HepG2 (cell line): ENCODE measurements at regions not wholly inside any gene's neighbourhood (a gene's known extent, or its start where the extent isn't known, plus 50 kb on each side); places are given as distances from the start of the nearest gene placed in this dataset.

Experiments
- ATAC-seq: fragments of 200-7000 bp; cut with Tn5 transposase; 3 replicates; pipeline ENCODE4 v1.9.1; 2020; ENCODE audit warnings: mild to moderate bottlenecking, moderate library complexity
- BruUV-seq: library from RNA; stranded (reverse); fragments of 400-500 nt; replicated peaks from 2 replicates; lab custom pipeline; 2021; lab: Mats Ljungman, UMichigan
- CTCF ChIA-PET: fragments of 300-600 bp; formaldehyde crosslinking; extraction: SDS; loops from one replicate; lab custom pipeline; 2021; ENCODE audit warnings: low total read pairs, inconsistent platforms, low intra/inter-chr PET ratio; lab: Yijun Ruan, JAX
- POLR2A ChIA-PET: fragments of 350-600 bp; sonication (Branson Sonifier 250); formaldehyde crosslinking; loops from one replicate; lab custom pipeline; 2020; ENCODE audit warnings: antibody characterized with exemption, inconsistent platforms; lab: Yijun Ruan, JAX
- DNase-seq: peaks from one replicate; pipeline ENCODE4 v3.0.0-alpha.2; 2015; ENCODE audit warnings: low spot score
- FAIRE-seq: peaks from 3 replicates; lab custom pipeline; 2011; peaks lifted over from hg19 to GRCh38; lab: Jason Lieb, UNC
- H2AFZ ChIP-seq: one replicate; pipeline ENCODE4 v1.6.1; 2011; ENCODE audit warnings: low read length, inconsistent platforms
- H3K27ac ChIP-seq: fragments of 300-600 bp; 3 replicates; pipeline ENCODE4 v1.8.0; 2011; ENCODE audit warnings: mixed run types, mild to moderate bottlenecking, mixed read lengths, low read length, inconsistent platforms; ENCODE audit not compliant: insufficient read depth; ENCODE audit errors: extremely low read length
- H3K27me3 ChIP-seq, 2 experiments: fragments of 200-600 bp in 1 of 2; 2 replicates in 1 of 2; 3 replicates in 1 of 2; pipeline versions ENCODE4 v1.6.0 to v1.8.0; 2011; ENCODE audit warnings: low read length in 2 of 2, mild to moderate bottlenecking in 2 of 2, moderate library complexity in 2 of 2, inconsistent platforms in 1 of 2; ENCODE audit not compliant: insufficient read depth in 2 of 2, control insufficient read depth in 1 of 2
- H3K36me3 ChIP-seq, 2 experiments: fragments of 200-600 bp in 1 of 2; replicated peaks in 1 of 2; 2 replicates in 1 of 2; 3 replicates in 1 of 2; pipeline versions ENCODE4 v1.5.1 to v1.8.0; 2011; ENCODE audit warnings: low read length in 2 of 2, inconsistent platforms in 1 of 2; ENCODE audit not compliant: insufficient read depth in 2 of 2, control insufficient read depth in 1 of 2
- H3K4me1 ChIP-seq: 2 replicates; pipeline ENCODE4 v1.5.1; 2012; ENCODE audit warnings: low read length, inconsistent platforms; ENCODE audit not compliant: insufficient read depth
- H3K4me2 ChIP-seq: 2 replicates; pipeline ENCODE4 v1.6.0; 2011; ENCODE audit warnings: low read depth, low read length, inconsistent platforms
- H3K4me3 ChIP-seq, 3 experiments: fragments of 200-600 bp in 1 of 3; sonication (generic), shearing (Covaris generic) in 1 of 3; replicated peaks in 1 of 3; 2 replicates each; pipeline ENCODE4 v1.5.1; 2011 to 2016; ENCODE audit warnings: low read length in 3 of 3, inconsistent platforms in 2 of 3, low read depth in 2 of 3, mild to moderate bottlenecking in 2 of 3, control low read depth in 1 of 3, mixed read lengths in 1 of 3; ENCODE audit not compliant: insufficient read depth in 1 of 3
- H3K79me2 ChIP-seq: one replicate; pipeline ENCODE4 v1.6.1; 2011; ENCODE audit warnings: low read length, inconsistent platforms; ENCODE audit not compliant: insufficient read depth
- H3K9ac ChIP-seq: 2 replicates; pipeline ENCODE4 v1.6.0; 2011; ENCODE audit warnings: mild to moderate bottlenecking, low read depth, low read length, inconsistent platforms; ENCODE audit not compliant: insufficient read depth
- H3K9me3 ChIP-seq: 2 replicates; pipeline ENCODE4 v1.5.1; 2012; ENCODE audit warnings: mild to moderate bottlenecking, low read length
- H4K20me1 ChIP-seq: 2 replicates; pipeline ENCODE4 v1.6.0; 2011; ENCODE audit warnings: inconsistent platforms, mild to moderate bottlenecking, low read length, moderate library complexity; ENCODE audit not compliant: insufficient read depth
- HES4 ChIP-seq: sonication (generic); formaldehyde crosslinking; IDR thresholded peaks from 2 replicates; pipeline ENCODE4 v1.9.0; 2021; ENCODE audit warnings: mild to moderate bottlenecking, missing genetic modification reagents, borderline replicate concordance
- ZNF629 ChIP-seq: sonication (generic); formaldehyde crosslinking; conservative IDR thresholded peaks from 2 replicates; pipeline ENCODE4 v1.5.0; 2020; ENCODE audit warnings: missing genetic modification reagents
- WGBS: methylation state at CpG from one replicate; pipeline ENCODE4 v1.1.6; 2017; ENCODE audit warnings: low lambda C conversion rate; 5-methylcytosine and 5-hydroxymethylcytosine counted together
- in situ Hi-C: cut with HindIII; loops from 2 replicates; pipeline ENCODE4 v1.10.0; 2017; ENCODE audit warnings: low pct_unique_long_range_greater_than_20kb; ENCODE audit not compliant: extremely low pct_ligation_motif_present
- intact Hi-C: fragments of 100-400 bp; cut with micrococcal nuclease; formaldehyde crosslinking; loops from one replicate; pipeline ENCODE4 v1.10.0; 2022; ENCODE audit not compliant: unreplicated experiment
- TF ChIP-seq, protein P1 (sequence below): sonication (generic); formaldehyde crosslinking; IDR thresholded peaks from 2 replicates; pipeline ENCODE4 v1.4.0; 2020; ENCODE audit warnings: missing genetic modification reagents, borderline replicate concordance

DNA sequence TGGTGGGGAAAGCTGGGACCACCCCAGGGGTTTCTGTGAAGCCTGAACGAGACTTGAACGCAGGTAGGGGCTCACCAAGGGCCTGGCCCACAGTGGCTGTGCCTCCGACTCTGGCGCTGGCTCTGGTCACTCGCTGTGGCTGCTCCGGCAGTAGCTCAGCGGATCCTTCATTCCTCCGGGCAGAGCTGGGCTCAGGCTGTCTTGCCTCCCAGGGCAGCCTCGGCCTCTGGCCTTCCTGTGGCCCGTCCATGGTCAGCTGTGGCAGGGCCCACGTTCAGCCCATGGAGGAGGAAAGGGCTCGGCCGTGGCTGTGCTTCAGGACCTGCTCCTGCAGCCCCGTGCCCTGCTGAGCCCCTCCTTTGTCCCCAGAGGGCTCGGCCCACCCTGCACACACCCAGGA, 162.9 kb upstream of the C1orf174 start (continued):
- TF ChIP-seq, protein P1, sequence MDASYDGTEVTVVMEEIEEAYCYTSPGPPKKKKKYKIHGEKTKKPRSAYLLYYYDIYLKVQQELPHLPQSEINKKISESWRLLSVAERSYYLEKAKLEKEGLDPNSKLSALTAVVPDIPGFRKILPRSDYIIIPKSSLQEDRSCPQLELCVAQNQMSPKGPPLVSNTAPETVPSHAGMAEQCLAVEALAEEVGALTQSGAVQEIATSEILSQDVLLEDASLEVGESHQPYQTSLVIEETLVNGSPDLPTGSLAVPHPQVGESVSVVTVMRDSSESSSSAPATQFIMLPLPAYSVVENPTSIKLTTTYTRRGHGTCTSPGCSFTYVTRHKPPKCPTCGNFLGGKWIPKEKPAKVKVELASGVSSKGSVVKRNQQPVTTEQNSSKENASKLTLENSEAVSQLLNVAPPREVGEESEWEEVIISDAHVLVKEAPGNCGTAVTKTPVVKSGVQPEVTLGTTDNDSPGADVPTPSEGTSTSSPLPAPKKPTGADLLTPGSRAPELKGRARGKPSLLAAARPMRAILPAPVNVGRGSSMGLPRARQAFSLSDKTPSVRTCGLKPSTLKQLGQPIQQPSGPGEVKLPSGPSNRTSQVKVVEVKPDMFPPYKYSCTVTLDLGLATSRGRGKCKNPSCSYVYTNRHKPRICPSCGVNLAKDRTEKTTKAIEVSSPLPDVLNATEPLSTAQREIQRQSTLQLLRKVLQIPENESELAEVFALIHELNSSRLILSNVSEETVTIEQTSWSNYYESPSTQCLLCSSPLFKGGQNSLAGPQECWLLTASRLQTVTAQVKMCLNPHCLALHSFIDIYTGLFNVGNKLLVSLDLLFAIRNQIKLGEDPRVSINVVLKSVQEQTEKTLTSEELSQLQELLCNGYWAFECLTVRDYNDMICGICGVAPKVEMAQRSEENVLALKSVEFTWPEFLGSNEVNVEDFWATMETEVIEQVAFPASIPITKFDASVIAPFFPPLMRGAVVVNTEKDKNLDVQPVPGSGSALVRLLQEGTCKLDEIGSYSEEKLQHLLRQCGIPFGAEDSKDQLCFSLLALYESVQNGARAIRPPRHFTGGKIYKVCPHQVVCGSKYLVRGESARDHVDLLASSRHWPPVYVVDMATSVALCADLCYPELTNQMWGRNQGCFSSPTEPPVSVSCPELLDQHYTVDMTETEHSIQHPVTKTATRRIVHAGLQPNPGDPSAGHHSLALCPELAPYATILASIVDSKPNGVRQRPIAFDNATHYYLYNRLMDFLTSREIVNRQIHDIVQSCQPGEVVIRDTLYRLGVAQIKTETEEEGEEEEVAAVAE = no peak
- TF ChIP-seq, all 625 proteins: peak for 0

DNA sequence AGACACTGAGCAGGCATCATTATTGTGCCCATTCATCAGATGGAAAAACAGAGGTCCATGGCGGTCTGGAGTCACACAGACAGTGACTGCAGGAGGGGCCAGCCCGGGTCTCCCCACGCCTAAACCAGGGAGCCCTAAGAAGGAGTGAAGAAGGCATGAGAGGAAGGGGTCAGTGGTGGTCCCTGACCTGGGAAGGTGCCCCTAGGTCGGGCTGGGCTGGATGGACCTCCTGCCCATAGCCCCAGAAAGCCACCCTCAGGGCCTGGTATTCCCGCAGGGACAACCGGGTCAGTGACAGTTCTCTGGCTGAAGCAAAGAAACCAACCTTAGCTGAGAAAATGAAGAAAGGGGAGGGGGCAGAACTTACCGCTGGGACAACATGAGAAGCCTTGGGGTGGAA, 163.4 kb upstream of the C1orf174 start:
- intact Hi-C loops = no loop called here
- H3K79me2 ChIP-seq = no peaks in the 10 kb centered on the region
- WGBS = 21% methylated on average over 7 of the region's 7 CpGs
- no peak overlapping the region for H2AFZ ChIP-seq
- no peaks in the 10 kb centered on the region for H3K36me3 ChIP-seq
- H3K9ac ChIP-seq = no peak overlapping the region
- H3K9me3 ChIP-seq = peaks cover 22% of the 10 kb centered on the region
- H3K27me3 ChIP-seq = peaks cover 5 to 6% of the 10 kb centered on the region in 2 experiments; a peak in 4 of 5 replicates
- no peak for TF ChIP-seq HES4 (CRISPR knock-in tag)
- TF ChIP-seq ZNF629 (CRISPR knock-in tag) = peak; percentile 64
- in situ Hi-C loops = loop anchor here (25.0 kb wide), 1 partner anchor 151 kb away; the partner anchor contains the start of gene C1orf174
- ChIA-PET CTCF (no interaction called here), POLR2A (no interaction called here)
- no peak for ATAC-seq
- no peak overlapping the region for H3K4me2 ChIP-seq
- DNase-seq = no peak
- BruUV-seq = no TSS peak
- H3K27ac ChIP-seq = no peak overlapping the region
- no peaks in the 10 kb centered on the region for H4K20me1 ChIP-seq
- no peak for FAIRE-seq
- no peak overlapping the region for H3K4me3 ChIP-seq
- H3K4me1 ChIP-seq = no peaks in the 10 kb centered on the region
